ENCODE measurements at regions not wholly inside any gene's neighbourhood (a gene's known extent, or its start where the extent isn't known, plus 50 kb on each side); places are given as distances from the start of the nearest gene placed in this dataset.

DNA sequence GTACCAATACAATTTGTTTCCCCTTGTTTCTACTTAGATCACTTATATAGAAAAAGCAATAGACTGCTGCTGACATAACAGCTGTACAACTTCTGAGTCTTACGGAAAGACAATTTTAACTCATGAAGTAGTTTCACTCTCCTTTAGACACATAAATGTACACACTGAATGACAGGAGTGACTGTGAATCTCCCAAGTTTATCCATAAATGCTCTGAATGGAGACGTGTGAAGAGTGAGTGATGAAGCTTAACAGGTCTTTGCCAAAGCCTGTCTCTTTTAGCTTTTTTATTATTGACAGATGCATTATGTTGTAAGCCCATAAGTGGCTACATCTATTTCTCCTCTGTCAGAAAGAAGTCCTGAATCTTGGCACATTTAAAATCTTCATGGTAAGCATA, 265.9 kb downstream of the TRIM36 start:
- no peaks in the 10 kb centered on the region for H3K27me3 Mint-ChIP-seq (ENCODE audit: insufficient read depth, low read depth)
- no peak overlapping the region for H2AFZ ChIP-seq (replicated peaks)

DNA sequence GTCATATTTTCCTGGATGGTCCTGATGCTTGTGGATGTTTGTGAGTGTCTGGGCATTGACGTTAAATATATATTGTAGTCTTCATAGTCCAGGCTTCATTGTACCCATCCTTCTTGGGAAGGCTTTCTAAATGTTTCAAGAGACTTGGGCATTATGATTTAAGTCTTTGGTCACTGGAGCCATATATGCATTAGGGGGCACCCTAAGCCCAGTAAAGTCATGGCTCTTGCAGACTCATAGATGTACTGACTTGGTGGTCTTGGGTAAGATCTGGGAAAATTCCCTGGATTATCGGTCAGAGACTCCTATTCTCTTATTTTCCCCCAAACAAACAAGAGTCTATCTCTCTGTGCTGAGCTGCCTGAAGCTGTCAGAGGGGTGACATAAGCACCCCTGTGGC, 271.1 kb downstream of the TRIM36 start:
- Histone ChIP-seq H3K36me3 (no peaks in the 10 kb centered on the region), H4K20me1 (ENCODE audit: low read depth) (no peaks in the 10 kb centered on the region), H3K9ac (no peak overlapping the region), H3K79me2 (ENCODE audit: low read depth) (no peaks in the 10 kb centered on the region), H3K4me1 (no peaks in the 10 kb centered on the region), H3F3A (ENCODE audit: low read depth) (no peaks in the 10 kb centered on the region), H3K9me3 (ENCODE audit: low read depth) (no peaks in the 10 kb centered on the region), H3K4me3 (no peak overlapping the region), H3K27ac (no peak overlapping the region), H3K27me3 (no peaks in the 10 kb centered on the region), H3K4me2 (no peak overlapping the region), H2AFZ (replicated peaks) (no peak overlapping the region)
- peak; percentile 25 for DNase-seq (ENCODE audit: low spot score)
- no peaks in the 10 kb centered on the region for H3K9me3 Mint-ChIP-seq
- TF ChIP-seq EZH2 (IDR thresholded peaks at IDR 0.05): no peak
- TF ChIP-seq, protein P1, sequence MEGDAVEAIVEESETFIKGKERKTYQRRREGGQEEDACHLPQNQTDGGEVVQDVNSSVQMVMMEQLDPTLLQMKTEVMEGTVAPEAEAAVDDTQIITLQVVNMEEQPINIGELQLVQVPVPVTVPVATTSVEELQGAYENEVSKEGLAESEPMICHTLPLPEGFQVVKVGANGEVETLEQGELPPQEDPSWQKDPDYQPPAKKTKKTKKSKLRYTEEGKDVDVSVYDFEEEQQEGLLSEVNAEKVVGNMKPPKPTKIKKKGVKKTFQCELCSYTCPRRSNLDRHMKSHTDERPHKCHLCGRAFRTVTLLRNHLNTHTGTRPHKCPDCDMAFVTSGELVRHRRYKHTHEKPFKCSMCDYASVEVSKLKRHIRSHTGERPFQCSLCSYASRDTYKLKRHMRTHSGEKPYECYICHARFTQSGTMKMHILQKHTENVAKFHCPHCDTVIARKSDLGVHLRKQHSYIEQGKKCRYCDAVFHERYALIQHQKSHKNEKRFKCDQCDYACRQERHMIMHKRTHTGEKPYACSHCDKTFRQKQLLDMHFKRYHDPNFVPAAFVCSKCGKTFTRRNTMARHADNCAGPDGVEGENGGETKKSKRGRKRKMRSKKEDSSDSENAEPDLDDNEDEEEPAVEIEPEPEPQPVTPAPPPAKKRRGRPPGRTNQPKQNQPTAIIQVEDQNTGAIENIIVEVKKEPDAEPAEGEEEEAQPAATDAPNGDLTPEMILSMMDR (IDR thresholded peaks at IDR 0.05): peak; percentile 46
- H3K36me3 Mint-ChIP-seq: no peaks in the 10 kb centered on the region
- H3K27ac Mint-ChIP-seq: no peak overlapping the region
- H3K4me1 Mint-ChIP-seq: no peaks in the 10 kb centered on the region
- no peak overlapping the region for H3K4me3 Mint-ChIP-seq
- no peaks in the 10 kb centered on the region for H3K27me3 Mint-ChIP-seq (ENCODE audit: insufficient read depth, low read depth)

More for the DNA sequence above, 265.9 kb downstream of the TRIM36 start:
- no peak overlapping the region for H3K4me3 Mint-ChIP-seq
- no peak overlapping the region for H3K27ac Mint-ChIP-seq
- Histone ChIP-seq H3K4me2 (no peak overlapping the region), H3K27ac (no peak overlapping the region), H3K4me1 (no peaks in the 10 kb centered on the region), H3K27me3 (no peaks in the 10 kb centered on the region), H4K20me1 (ENCODE audit: low read depth) (no peaks in the 10 kb centered on the region), H3K9ac (no peak overlapping the region), H3K79me2 (ENCODE audit: low read depth) (no peaks in the 10 kb centered on the region), H3F3A (ENCODE audit: low read depth) (no peaks in the 10 kb centered on the region), H3K9me3 (ENCODE audit: low read depth) (no peaks in the 10 kb centered on the region), H3K4me3 (no peak overlapping the region), H3K36me3 (no peaks in the 10 kb centered on the region)
- no peaks in the 10 kb centered on the region for H3K4me1 Mint-ChIP-seq
- DNase-seq (ENCODE audit: low spot score): no peak
- H3K36me3 Mint-ChIP-seq: no peaks in the 10 kb centered on the region
- TF ChIP-seq EZH2phosphoT487 (IDR thresholded peaks at IDR 0.05): no peak
- TF ChIP-seq, protein P1 (IDR thresholded peaks at IDR 0.05): no peak
- TF ChIP-seq EZH2 (IDR thresholded peaks at IDR 0.05): no peak
- H3K9me3 Mint-ChIP-seq: peaks cover 3% of the 10 kb centered on the region

DNA sequence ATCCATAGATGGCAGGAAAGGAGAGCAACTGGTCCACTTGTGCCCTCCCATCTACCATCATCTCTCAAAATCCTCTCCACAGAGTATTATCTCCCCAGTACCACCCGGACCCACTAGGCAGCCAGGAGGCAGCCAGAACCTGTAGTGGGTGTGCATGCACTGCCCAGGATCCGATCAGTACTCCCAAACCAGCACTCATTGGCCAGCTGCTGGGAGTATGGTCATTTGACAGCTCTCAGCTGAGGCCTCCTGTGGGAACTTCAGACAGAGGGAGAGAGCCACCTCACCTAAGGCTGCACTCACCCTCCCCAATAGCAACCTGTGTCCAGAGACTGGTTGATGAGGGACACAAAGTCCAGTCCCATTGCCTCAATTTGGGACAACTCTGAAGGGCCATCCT, 286.0 kb downstream of the TRIM36 start:
- no peak overlapping the region for H2AFZ ChIP-seq (replicated peaks)
- no peaks in the 10 kb centered on the region for H3F3A ChIP-seq (ENCODE audit: low read depth)
- H3K27ac Mint-ChIP-seq: no peak overlapping the region

More for the DNA sequence above, 286.0 kb downstream of the TRIM36 start:
- no peak for TF ChIP-seq EZH2phosphoT487 (IDR thresholded peaks at IDR 0.05)
- TF ChIP-seq, protein P1 (IDR thresholded peaks at IDR 0.05): no peak
- TF ChIP-seq EZH2 (IDR thresholded peaks at IDR 0.05): no peak
- no peaks in the 10 kb centered on the region for H3K27me3 ChIP-seq
- no peak overlapping the region for H3K4me2 ChIP-seq
- H3K9me3 Mint-ChIP-seq: no peaks in the 10 kb centered on the region
- H3K4me1 Mint-ChIP-seq: no peaks in the 10 kb centered on the region
- no peaks in the 10 kb centered on the region for H4K20me1 ChIP-seq (ENCODE audit: low read depth)
- H3K9me3 ChIP-seq (ENCODE audit: low read depth): no peaks in the 10 kb centered on the region
- no peak overlapping the region for H3K27ac ChIP-seq
- H3K9ac ChIP-seq: no peak overlapping the region
- no peaks in the 10 kb centered on the region for H3K79me2 ChIP-seq (ENCODE audit: low read depth)
- DNase-seq (ENCODE audit: low spot score): no peak
- no peak overlapping the region for H3K4me3 Mint-ChIP-seq
- no peaks in the 10 kb centered on the region for H3K36me3 ChIP-seq
- H3K36me3 Mint-ChIP-seq: no peaks in the 10 kb centered on the region
- H3K27me3 Mint-ChIP-seq (ENCODE audit: insufficient read depth, low read depth): peaks cover 2% of the 10 kb centered on the region
- no peaks in the 10 kb centered on the region for H3K4me1 ChIP-seq
- H3K4me3 ChIP-seq: no peak overlapping the region
